Pancreas (tissue), 10 donors: ENCODE measurements at regions not wholly inside any gene's neighbourhood (a gene's known extent, or its start where the extent isn't known, plus 50 kb on each side); places are given as distances from the start of the nearest gene placed in this dataset.

ENCODE experiments used
- ATAC-seq, 4 donors: fragments of 200-7000 bp; cut with Tn5 transposase; one replicate each; pipeline versions ENCODE4 v1.8.0 to v1.9.1; 2020; ENCODE audit warnings: mild to moderate bottlenecking in 4 of 4, moderate library complexity in 4 of 4
- DNase-seq, 6 donors: peaks; one replicate each; pipeline ENCODE4 v3.0.0-alpha.2; 2020
- FAIRE-seq: peaks from 2 replicates; lab custom pipeline; 2012; peaks lifted over from hg19 to GRCh38; lab: Jason Lieb, UNC
- H3K27ac ChIP-seq, 4 donors: fragments of 200-600 bp; sonication (generic); 1 replicate in 3 of 4; 2 replicates in 1 of 4; pipeline versions ENCODE4 v1.5.0 to v1.8.0; 2020
- H3K27me3 ChIP-seq, 4 donors: fragments of 200-600 bp; one replicate each; pipeline ENCODE4 v1.8.0; 2021
- H3K36me3 ChIP-seq, 3 donors: fragments of 200-600 bp; sonication (generic) in 1 of 3; one replicate each; pipeline versions ENCODE4 v1.5.0 to v1.8.0; 2020 to 2021
- H3K4me1 ChIP-seq, 3 donors: fragments of 200-600 bp; one replicate each; pipeline ENCODE4 v1.8.0; 2021
- H3K4me3 ChIP-seq, 4 donors: fragments of 200-600 bp; sonication (generic) in 2 of 4; one replicate each; pipeline versions ENCODE4 v1.5.0 to v1.8.0; 2020 to 2021
- H3K9me3 ChIP-seq, 4 donors: fragments of 200-600 bp; one replicate each; pipeline ENCODE4 v1.8.0; 2021
- WGBS, 2 donors: extraction: QIAGEN DNeasy Blood & Tissue Kit; methylation state at CpG; one replicate each; pipeline ENCODE4 v1.1.7; 2013; 5-methylcytosine and 5-hydroxymethylcytosine counted together
- intact Hi-C, 3 donors: fragments of 100-400 bp; cut with DNase I; formaldehyde crosslinking; loops; one replicate each; pipeline versions ENCODE4 v1.11.1 to v1.14.2; 2022
- TF ChIP-seq, protein P1 (sequence below), 4 donors: fragments of 200-600 bp; sonication (generic) in 3 of 4; IDR thresholded peaks; one replicate each; pipeline versions ENCODE4 v1.5.0 to v1.8.0; 2021; ENCODE audit warnings: antibody characterized with exemption in 4 of 4
- donor health status: healthy with polysubstance abuse.
- donor health status: DM: no; HTN: no; CAD: no; lungs with moderate emphysema.
- donor health status: DM: no; HTN: no; CAD: no.
- donor health status: control.
- donor health status: control.
- donor health status: Bipolar disorder and iron deficiency.
- donor health status: DM: yes; HTN: yes; CAD: no.
- donor health status: DM: no; HTN: no; CAD: no.
- donor health status: DM: no; HTN: no; CAD: no.
- donor health status: DM: yes; HTN: yes; CAD: no.

DNA sequence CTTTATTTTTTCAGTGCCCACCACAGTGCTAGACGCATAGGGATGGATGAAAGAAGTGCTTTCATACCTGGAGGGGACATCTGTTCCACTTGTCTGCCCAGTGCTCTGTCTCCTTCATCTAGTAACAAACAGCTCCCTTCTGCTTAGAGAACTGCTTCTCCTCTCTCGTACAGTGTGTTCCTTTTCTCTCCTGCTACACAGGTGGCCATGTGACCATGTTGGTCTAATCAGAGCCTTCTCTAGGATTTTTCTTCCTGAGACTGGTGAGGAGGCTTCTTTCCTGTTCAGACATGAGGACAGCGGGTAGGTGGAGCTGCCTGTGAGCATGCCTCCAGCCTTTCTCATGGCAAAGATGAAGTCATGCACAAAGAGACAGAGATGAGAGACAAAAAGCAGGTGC is 182.7 kb downstream of the TMEM132E start:
- no peak overlapping the region for H3K27ac ChIP-seq
- no peaks in the 10 kb centered on the region for H3K27me3 ChIP-seq
- no peaks in the 10 kb centered on the region for H3K9me3 ChIP-seq
- ATAC-seq (no peak), DNase-seq (no peak), FAIRE-seq (no peak)
- whole genome bisulfite sequencing, 2 donors = 59 to 65% methylated on average over 3 of the region's 3 CpGs
- H3K4me1 ChIP-seq = no peaks in the 10 kb centered on the region
- TF ChIP-seq, protein P1, sequence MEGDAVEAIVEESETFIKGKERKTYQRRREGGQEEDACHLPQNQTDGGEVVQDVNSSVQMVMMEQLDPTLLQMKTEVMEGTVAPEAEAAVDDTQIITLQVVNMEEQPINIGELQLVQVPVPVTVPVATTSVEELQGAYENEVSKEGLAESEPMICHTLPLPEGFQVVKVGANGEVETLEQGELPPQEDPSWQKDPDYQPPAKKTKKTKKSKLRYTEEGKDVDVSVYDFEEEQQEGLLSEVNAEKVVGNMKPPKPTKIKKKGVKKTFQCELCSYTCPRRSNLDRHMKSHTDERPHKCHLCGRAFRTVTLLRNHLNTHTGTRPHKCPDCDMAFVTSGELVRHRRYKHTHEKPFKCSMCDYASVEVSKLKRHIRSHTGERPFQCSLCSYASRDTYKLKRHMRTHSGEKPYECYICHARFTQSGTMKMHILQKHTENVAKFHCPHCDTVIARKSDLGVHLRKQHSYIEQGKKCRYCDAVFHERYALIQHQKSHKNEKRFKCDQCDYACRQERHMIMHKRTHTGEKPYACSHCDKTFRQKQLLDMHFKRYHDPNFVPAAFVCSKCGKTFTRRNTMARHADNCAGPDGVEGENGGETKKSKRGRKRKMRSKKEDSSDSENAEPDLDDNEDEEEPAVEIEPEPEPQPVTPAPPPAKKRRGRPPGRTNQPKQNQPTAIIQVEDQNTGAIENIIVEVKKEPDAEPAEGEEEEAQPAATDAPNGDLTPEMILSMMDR (IDR thresholded peaks at IDR 0.05) = no peak
- H3K36me3 ChIP-seq = no peaks in the 10 kb centered on the region
- no peak overlapping the region for H3K4me3 ChIP-seq
- intact Hi-C loops = loop anchor here in 2 of 3 donors (5.0 to 10.0 kb wide), 2 partner anchors 47 to 50 kb away; no protein-coding TSS in a partner anchor

DNA sequence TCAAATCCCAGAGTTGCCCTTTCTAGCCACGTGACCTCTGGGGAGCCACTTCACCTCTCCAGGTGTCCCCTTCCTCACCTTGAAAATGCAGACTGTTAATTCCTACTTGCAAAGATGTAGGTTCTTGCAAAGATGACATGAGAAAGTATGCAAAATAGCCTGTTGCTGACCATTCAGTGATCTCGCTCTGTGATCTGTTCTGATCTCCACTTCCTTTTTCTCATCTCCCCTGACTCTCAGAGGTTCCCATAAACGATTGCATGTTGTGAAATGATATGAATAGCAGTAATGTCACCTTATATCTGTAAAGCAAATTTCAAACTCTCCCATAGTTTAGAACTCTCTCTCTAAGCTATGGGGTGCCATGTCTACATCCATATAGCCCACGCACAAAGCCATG is 182.3 kb downstream of the TMEM132E start:
- H3K4me1 ChIP-seq = no peaks in the 10 kb centered on the region
- intact Hi-C loops = loop anchor here in 2 of 3 donors (5.0 to 10.0 kb wide), 2 partner anchors 47 to 49 kb away; no protein-coding TSS in a partner anchor
- TF ChIP-seq, protein P1 (IDR thresholded peaks at IDR 0.05) = no peak
- FAIRE-seq = no peak
- DNase-seq = no peak
- no peak for ATAC-seq
- H3K9me3 ChIP-seq = no peaks in the 10 kb centered on the region
- no peaks in the 10 kb centered on the region for H3K36me3 ChIP-seq
- WGBS, 2 donors = 64 to 66% methylated on average over 4 of the region's 4 CpGs
- no peak overlapping the region for H3K27ac ChIP-seq
- H3K4me3 ChIP-seq = no peak overlapping the region
- H3K27me3 ChIP-seq = no peaks in the 10 kb centered on the region

DNA sequence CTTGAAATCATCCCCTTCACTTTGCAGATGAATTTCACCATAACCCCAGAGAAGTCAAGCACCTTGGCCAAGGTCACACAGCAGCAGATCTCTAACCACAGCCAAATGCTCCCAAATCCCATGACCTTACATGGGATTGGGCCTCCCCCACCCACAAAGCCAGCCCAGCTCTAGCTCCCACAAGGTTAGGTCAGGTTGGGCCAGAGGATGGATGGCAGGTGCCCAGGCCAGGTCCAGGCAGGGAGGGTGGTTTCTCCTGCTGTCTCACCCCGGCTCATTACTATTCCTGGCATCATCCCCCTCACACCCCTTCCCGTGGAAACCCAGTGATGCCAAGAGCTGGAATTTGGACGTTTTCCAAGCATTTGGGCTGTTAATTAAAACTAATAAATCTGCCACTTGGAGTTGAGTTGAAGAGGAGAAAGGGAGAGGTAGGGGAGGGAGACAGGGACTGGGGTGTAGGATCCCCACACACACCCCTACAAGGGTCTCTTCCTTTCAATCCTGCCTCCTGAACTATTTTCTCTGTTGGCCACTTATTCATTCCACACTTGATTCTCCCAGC is 181.6 kb downstream of the TMEM132E start:
- Histone ChIP-seq H3K4me1 (no peaks in the 10 kb centered on the region), H3K27ac (no peak overlapping the region), H3K9me3 (no peaks in the 10 kb centered on the region), H3K36me3 (no peaks in the 10 kb centered on the region), H3K27me3 (no peaks in the 10 kb centered on the region), H3K4me3 (no peak overlapping the region)
- intact Hi-C loops = loop anchor here in 2 of 3 donors (5.0 to 10.0 kb wide), 2 partner anchors 46 to 49 kb away; no protein-coding TSS in a partner anchor
- no peak for ATAC-seq
- no peak for DNase-seq
- no peak for FAIRE-seq
- TF ChIP-seq, protein P1 (IDR thresholded peaks at IDR 0.05) = no peak
- WGBS, 2 donors = 21 to 25% methylated on average over 3 of the region's 3 CpGs

DNA sequence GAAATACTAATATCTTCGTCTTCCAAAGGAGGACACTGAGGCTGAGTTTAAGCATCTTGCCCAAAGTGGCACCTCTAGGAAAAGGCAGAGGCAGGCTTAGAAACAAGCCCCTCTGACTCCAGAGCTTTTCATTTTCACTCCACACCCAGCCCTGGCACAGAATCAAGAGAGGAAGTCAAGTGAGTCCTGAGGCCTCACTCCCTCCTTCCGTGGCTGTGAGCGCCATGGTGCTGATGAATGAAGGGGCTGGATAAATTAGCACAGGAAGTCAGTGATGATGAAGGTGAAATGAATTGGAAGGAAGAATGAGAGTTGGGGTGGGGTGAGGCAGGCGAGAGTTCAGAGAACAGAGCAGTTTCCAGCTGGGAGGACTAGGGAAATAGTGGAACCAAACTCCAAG is 179.3 kb downstream of the TMEM132E start:
- intact Hi-C loops = no loop called here
- Histone ChIP-seq H3K9me3 (no peaks in the 10 kb centered on the region), H3K4me1 (no peaks in the 10 kb centered on the region), H3K27ac (no peak overlapping the region), H3K27me3 (no peaks in the 10 kb centered on the region), H3K4me3 (no peak overlapping the region), H3K36me3 (no peaks in the 10 kb centered on the region)
- no peak for DNase-seq
- no peak for FAIRE-seq
- ATAC-seq = no peak
- 64 to 67% methylated on average over 4 of the region's 4 CpGs for WGBS, 2 donors
- TF ChIP-seq, protein P1 (IDR thresholded peaks at IDR 0.05) = no peak

DNA sequence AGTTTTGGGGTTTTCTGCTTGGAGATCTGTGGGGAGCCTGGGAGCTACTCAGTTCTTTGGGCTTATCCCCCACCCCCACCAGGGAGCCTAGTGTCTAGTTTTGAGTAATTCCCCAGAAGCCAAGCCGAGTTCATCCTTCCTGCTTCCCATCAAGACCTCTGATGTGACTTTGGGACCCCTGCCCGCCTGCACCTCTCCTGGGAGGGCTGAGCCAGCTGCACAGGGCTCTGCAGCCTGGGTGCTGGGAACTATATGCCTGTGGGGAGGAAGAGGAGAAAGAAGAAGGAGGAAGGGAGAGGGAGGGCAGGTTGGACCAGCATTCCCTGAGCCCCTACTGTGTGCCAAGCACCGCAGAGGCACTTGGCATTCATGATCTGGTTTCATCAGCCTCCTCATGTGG is 178.9 kb downstream of the TMEM132E start:
- 47 to 60% methylated on average over 3 of the region's 3 CpGs for WGBS, 2 donors
- Histone ChIP-seq H3K4me1 (no peaks in the 10 kb centered on the region), H3K4me3 (no peak overlapping the region), H3K36me3 (no peaks in the 10 kb centered on the region), H3K27me3 (no peaks in the 10 kb centered on the region), H3K27ac (no peak overlapping the region), H3K9me3 (no peaks in the 10 kb centered on the region)
- ATAC-seq (no peak), DNase-seq (no peak), FAIRE-seq (no peak)
- TF ChIP-seq, protein P1 (IDR thresholded peaks at IDR 0.05) = no peak
- intact Hi-C loops = no loop called here
